KOPT-K1 (cell line): ENCODE measurements at regions not wholly inside any gene's neighbourhood (a gene's known extent, or its start where the extent isn't known, plus 50 kb on each side); places are given as distances from the start of the nearest gene placed in this dataset.

Experiments
- H3K27ac ChIP-seq: fragments of 200-600 bp; sonication (generic); 2 replicates; pipeline ENCODE4 v1.5.1; 2016; ENCODE audit warnings: antibody characterized with exemption, mild to moderate bottlenecking, low read depth, low read length; ENCODE audit not compliant: poor library complexity, severe bottlenecking
- H3K36me3 ChIP-seq: fragments of 200-600 bp; sonication (generic); 2 replicates; pipeline ENCODE4 v1.5.1; 2017; ENCODE audit warnings: antibody characterized with exemption, mild to moderate bottlenecking, low read length, moderate library complexity; ENCODE audit not compliant: insufficient read depth
- H3K9me3 ChIP-seq: fragments of 200-600 bp; sonication (generic); 2 replicates; pipeline ENCODE4 v1.5.1; 2017; ENCODE audit warnings: antibody characterized with exemption, low read length, mild to moderate bottlenecking; ENCODE audit not compliant: insufficient read depth, poor library complexity, severe bottlenecking

DNA sequence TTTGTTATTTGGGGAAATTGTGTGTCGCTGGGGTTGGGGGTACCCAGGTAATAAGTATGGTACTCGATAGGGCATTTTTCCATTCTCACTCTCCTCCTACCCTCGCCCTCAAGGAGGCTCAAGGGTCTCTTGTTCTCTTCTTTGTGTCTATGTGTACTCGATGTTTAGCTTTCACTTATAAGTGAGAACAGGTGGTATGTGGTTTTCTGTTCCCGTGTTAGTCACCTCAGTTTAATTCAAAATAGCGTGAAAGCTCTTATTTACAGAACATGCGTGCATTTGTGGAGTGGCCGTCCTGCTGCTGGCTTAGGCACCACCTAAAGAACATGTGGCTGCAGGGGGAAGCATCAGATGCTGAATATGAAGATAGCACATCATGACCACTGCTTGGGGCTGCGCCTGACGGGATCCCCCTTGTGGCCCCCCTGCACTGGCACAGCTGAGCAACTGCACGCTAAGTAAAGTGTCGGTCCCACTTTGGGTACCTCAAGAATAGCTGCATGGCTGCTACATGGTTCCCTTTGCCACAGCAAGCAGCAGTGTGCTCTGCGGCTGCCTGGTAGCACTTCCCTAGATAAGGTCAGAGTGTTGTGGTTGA lies 569.0 kb downstream of the DCDC2C start:
- H3K36me3 ChIP-seq = no peaks in the 10 kb centered on the region
- no peak overlapping the region for H3K27ac ChIP-seq

DNA sequence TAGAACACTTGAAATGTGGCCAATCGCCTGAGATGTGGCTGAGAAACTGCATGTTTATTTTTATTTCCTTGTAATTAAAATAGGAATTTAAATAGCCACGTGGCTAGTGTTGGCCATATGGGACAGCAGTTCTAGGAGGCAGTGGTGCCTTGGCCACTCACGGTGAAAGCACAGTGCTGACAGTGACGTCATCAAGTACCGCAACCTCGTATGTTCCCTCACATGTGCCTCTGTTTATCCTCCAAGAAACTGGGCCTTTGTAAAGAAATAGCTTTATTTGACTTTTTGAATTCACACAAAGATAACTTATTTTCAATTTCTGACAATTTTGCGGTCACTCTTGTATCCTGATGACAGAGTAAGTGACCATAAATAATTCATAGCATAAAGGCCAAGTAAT lies 575.0 kb downstream of the DCDC2C start:
- Histone ChIP-seq H3K27ac (no peak overlapping the region), H3K9me3 (no peaks in the 10 kb centered on the region), H3K36me3 (no peaks in the 10 kb centered on the region)

More for the DNA sequence above, 569.0 kb downstream of the DCDC2C start:
- H3K9me3 ChIP-seq = no peaks in the 10 kb centered on the region

DNA sequence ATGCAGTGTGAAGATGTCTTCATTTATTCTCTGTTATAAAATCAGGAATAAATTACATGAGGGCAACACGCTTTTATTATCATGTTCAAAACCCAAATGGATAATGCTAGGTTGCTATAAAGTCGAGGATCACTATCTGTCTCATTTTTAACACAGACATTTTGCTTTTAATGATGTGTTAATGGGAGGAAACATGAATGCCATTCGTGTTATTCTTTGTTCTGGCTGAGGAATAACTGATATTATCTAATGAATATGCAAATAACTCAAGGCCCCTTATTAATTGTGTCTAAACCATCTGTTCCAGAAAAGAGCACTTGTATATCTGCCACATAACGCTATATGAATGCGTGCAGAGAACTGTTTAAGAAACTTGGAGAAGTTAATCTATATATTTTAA lies 576.1 kb downstream of the DCDC2C start:
- Histone ChIP-seq H3K9me3 (no peaks in the 10 kb centered on the region), H3K36me3 (no peaks in the 10 kb centered on the region), H3K27ac (no peak overlapping the region)

DNA sequence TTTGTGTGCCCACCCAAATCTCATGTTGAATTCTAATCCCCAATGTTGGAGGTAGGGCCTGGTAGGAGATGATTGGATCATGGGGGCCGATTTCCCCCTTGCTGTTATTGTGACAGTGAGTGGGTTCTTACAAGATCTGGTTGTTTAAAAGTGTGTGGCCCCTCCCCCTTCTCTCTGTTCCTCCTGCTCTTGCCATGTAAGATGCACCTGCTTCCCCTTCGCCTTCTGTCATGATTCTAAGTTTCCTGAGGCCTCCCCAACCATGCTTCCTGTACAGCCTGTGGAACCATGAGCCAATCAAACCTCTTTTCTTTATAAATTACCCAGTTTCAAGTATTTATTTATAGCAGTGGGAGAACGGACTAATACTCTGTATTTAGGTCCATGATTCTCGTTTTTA lies 588.1 kb downstream of the DCDC2C start:
- Histone ChIP-seq H3K27ac (no peak overlapping the region), H3K36me3 (no peaks in the 10 kb centered on the region), H3K9me3 (no peaks in the 10 kb centered on the region)

DNA sequence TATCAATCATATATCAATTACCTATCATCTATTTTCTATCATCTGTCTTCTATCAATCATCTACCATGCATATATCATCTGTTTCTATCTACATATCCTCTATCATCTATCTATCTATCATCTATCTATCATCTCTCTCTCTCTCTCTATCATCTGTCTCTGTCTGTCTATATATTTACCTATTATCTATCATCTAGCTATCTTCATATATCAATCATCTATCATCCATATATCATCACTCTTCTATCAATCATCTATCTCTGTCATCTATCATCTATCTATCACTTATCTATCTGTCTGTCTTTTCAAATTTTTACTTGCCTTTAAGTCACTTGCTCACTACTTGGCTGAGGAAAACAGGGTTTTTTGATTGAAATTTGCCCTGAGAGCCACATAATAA lies 592.3 kb downstream of the DCDC2C start:
- H3K36me3 ChIP-seq = no peaks in the 10 kb centered on the region

DNA sequence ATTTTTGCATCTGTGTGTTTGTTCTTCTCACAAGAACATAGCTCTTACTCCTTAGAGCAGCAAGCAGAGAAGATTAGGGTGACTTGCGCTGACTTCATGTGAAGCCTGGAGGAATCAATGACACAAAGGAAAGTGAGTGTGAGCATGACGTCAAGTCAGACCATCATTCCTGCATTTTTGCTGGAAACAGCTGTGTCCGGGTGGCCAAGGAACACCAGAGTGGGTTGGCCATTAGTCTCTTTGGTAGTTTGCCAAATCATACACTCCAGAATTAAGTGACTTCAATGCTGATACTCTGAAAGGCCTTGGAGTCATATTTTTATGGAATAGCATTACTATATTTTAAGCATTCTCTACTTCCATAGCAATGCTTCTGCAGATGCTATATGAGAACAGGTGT lies 597.2 kb downstream of the DCDC2C start:
- no peak overlapping the region for H3K27ac ChIP-seq
- H3K9me3 ChIP-seq = no peaks in the 10 kb centered on the region
- H3K36me3 ChIP-seq = no peaks in the 10 kb centered on the region

More for the DNA sequence above, 592.3 kb downstream of the DCDC2C start:
- Histone ChIP-seq H3K27ac (no peak overlapping the region), H3K9me3 (no peaks in the 10 kb centered on the region)

DNA sequence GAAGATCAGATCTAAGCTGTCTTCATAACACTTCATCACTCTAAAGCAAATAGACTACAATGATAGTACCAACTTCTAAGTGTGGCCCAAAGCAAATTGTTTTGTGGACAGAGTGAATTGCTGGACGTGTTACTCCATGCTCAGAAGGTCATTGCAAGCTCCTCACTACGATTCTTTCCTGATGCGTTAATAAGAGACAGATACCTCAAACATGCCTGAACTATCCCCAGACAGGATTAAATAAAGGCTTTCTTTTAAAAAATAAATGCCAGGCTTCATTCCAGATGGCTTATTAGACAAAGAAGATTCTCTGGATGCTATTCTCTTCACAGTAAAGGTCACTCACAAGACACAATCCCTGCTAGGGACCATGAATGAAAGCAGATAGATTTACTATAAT lies 621.2 kb downstream of the DCDC2C start:
- Histone ChIP-seq H3K9me3 (no peaks in the 10 kb centered on the region), H3K27ac (no peak overlapping the region), H3K36me3 (no peaks in the 10 kb centered on the region)

DNA sequence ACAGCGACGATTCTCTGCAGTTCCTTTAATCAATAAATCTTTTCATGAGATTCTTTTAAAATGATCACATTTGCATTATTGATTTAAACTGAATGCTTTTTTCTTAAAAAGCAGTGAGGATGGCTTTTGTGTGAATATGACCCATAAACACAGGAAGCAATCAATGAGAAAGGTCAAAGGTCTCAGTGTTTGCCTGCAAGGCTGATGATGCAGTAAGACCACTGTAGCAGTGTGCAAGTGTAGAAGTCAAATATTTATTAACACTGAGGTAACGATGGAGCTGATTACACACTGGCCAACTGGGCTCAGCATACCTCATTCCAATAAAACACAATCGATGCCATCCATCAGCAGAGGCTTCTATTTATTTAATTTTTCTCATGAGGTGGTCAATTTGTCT lies 633.5 kb downstream of the DCDC2C start:
- Histone ChIP-seq H3K9me3 (no peaks in the 10 kb centered on the region), H3K27ac (no peak overlapping the region), H3K36me3 (no peaks in the 10 kb centered on the region)

DNA sequence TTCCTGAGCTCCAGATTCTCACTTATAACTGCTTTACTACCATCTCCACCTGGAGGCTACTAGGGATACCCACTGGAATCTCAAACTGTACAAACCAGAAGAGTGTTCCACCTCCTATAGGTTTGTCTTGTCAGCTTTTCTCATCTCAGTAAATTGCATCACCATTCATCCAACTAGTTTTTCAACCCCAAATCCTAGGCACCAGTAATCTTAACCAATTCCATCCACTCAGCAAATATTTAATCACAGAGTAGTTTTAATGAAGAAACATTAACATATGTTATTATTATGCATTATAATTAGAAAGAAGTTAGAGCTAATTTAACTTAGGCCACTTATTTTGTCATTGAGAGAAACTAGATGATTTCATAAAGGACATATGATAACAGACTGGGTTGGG lies 635.0 kb downstream of the DCDC2C start:
- Histone ChIP-seq H3K36me3 (no peaks in the 10 kb centered on the region), H3K27ac (no peak overlapping the region), H3K9me3 (no peaks in the 10 kb centered on the region)

DNA sequence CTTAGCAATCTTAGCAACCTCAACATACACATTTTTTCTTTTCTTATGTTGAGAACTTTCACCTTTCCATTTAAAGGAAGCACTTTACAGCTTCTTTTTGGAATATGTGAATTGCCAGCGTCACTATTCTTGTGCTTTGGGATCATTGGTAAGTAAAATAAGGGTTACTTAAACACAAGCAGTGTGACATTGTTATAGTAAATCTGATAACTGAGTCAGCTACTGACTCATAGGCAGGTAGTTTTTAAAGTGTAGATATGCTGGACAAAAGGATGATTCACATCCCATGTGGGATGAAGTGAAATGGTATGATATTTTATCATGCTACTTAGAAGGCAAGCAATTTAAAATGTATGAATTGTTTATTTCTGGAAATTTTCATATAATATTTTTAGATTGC lies 637.2 kb downstream of the DCDC2C start:
- no peaks in the 10 kb centered on the region for H3K36me3 ChIP-seq
- no peak overlapping the region for H3K27ac ChIP-seq
- H3K9me3 ChIP-seq = no peaks in the 10 kb centered on the region

DNA sequence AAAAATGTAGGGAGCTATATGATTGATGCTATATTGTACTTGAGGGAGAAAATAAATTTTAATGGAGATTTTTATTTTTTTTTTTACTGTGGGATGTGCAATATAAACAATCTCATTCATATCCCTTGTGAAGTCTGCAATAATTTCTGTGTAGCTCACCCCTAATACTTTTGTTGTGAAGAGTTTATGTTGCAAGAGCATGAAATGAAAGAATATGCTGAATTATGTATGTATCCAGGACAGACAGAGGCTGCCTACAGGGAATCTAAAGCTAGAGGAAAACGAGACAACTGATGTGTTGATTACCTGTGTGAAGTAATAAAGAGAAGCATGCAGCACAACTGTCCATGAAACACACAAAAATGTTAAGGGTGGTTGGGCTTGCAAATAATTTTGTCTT lies 643.3 kb downstream of the DCDC2C start:
- Histone ChIP-seq H3K36me3 (no peaks in the 10 kb centered on the region), H3K27ac (no peak overlapping the region), H3K9me3 (no peaks in the 10 kb centered on the region)

DNA sequence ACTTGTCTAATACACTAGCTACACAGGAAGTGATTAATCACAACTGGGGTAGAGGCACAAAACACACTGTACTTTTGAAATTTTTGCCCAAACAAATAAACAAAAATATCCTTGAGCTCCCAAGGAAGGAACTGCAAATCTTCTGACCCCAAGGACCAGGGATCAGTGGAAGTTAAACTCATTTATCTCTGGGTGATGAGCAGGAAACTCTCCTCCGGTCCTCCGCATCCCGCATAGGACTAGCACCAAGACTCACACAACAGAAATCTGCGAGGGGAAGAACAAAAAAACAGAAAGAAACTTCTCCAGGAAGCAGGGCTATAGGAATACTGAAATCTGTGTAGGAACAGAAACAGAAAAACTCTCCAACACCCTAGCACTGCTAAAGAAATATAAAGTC lies 650.3 kb downstream of the DCDC2C start:
- no peak overlapping the region for H3K27ac ChIP-seq

DNA sequence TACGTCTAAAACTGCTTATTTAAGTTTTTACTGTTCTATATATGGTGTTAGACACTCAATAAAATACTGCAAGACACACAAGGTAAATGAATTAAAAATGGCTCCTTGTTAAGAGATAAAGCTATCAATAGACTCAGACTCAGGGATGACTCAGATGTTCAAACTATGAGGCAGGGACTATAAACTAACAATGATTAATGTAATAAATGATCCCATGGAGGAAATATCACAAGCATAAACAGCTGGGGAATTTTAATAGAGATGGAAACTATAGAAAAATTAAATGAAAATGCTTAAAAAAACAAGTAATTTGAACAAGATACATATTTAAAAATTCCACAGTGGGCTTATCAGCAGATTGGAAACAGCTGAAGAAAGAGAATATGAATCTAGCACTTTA lies 650.8 kb downstream of the DCDC2C start:
- Histone ChIP-seq H3K36me3 (no peaks in the 10 kb centered on the region), H3K9me3 (no peaks in the 10 kb centered on the region), H3K27ac (no peak overlapping the region)

More for the DNA sequence above, 650.3 kb downstream of the DCDC2C start:
- no peaks in the 10 kb centered on the region for H3K9me3 ChIP-seq
- H3K36me3 ChIP-seq = no peaks in the 10 kb centered on the region

DNA sequence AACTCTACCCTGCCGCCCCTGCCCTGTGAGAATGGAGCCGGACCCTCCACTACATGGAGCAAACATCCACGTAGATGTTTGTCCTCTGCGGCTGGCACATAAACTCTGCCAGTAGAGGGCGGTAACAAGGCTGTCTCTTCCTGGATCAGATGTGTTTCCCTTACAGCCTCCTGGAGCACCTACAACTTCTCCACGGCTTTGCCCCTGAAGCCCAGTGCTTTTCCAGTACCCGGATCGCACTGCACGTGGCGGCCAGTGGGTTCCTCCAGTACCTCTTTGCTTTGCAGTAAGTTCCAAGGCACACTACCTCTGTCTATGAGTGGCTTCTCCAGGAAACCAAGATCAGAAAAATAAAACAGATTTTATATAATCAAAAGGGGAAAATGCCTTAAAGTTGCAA lies 651.3 kb downstream of the DCDC2C start:
- Histone ChIP-seq H3K36me3 (no peaks in the 10 kb centered on the region), H3K27ac (no peak overlapping the region), H3K9me3 (no peaks in the 10 kb centered on the region)

DNA sequence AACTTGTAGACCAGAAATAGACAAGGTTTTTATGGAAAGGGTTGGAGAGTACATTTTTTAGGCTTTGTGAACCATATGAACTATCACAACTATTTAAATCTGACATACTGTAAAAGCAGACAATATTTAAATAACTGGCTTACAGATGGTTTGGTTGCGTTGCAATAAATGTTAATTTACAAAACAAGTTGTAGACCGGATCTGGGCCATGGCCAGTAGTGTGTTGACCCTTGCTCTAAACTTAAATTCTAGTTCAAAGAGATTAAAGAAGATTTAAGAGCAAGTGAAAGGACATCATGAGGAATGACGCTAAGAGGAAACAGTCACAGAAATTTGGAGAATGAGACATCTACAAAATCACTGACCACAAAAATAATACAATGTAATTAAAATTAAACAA lies 652.7 kb downstream of the DCDC2C start:
- Histone ChIP-seq H3K27ac (no peak overlapping the region), H3K9me3 (no peaks in the 10 kb centered on the region), H3K36me3 (no peaks in the 10 kb centered on the region)

DNA sequence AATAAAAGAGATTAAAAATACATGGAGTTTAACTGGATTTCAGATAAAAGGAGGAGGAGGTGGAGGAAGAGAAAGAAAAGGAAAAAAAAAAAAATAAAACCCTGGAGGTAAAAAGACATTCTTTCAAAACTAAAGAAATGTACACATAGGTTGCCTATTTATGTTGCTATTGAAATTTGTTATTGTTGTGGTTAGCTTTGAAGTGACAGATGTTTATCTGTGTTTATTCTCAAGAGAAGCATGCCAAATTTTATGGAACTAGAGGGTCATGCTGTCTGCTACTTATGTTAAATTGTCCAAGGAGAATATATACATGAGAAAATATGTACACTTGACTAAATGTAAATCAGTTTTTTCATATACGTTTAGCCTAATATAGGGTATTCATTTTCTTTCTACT lies 653.2 kb downstream of the DCDC2C start:
- no peaks in the 10 kb centered on the region for H3K36me3 ChIP-seq
- no peak overlapping the region for H3K27ac ChIP-seq
- H3K9me3 ChIP-seq = no peaks in the 10 kb centered on the region
